ENCODE measurements at regions not wholly inside any gene's neighbourhood (a gene's known extent, or its start where the extent isn't known, plus 50 kb on each side); places are given as distances from the start of the nearest gene placed in this dataset.

DNA sequence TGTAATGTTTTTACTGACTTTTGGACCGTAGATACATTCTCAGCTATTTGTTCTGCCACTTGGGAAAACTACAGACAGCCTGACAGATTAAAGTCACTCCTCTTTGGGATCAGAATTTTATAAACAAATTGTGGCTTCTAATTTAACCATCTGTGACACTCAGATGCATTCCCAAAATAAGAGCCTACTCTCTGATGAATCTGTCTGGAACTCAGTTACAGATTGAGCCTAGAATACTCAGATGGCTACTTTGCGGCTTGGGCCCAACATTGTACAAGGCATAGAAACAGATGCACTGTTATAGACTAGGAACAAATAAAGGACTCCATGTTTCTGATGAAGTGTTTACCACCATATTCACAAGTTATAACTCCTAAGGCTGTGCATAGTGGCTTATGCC lies 291.0 kb upstream of the SLITRK6 start:
- intact Hi-C loops (cut with micrococcal nuclease): no loop called here
- no peaks in the 10 kb centered on the region for H3K27me3 ChIP-seq (ENCODE audit: insufficient read depth, low read length)
- H3K79me2 ChIP-seq (ENCODE audit: insufficient read depth, low read length): no peaks in the 10 kb centered on the region
- H3K9me3 ChIP-seq (ENCODE audit: control insufficient read depth in 1 of 2, insufficient read depth in 1 of 2, low read depth in 1 of 2, low read length in 2 of 2): peaks cover 0 to 3% of the 10 kb centered on the region in 2 experiments; a peak in 1 of 4 replicates
- H3K9ac ChIP-seq (ENCODE audit: low read length): no peak overlapping the region
- no peak overlapping the region for H3K4me3 ChIP-seq (replicated peaks in 1 of 2; ENCODE audit: low read depth in 1 of 2, low read length in 2 of 2)
- no peak for DNase-seq (ENCODE audit: low read depth, low spot score)
- no peak overlapping the region for H2AFZ ChIP-seq (ENCODE audit: low read depth, low read length, poor library complexity, severe bottlenecking)
- ATAC-seq: no peak
- no peaks in the 10 kb centered on the region for H3K36me3 ChIP-seq (ENCODE audit: control insufficient read depth in 1 of 2, insufficient read depth in 2 of 2, low read length in 2 of 2)
- no peak for TF ChIP-seq ZBTB33 (IDR thresholded peaks at IDR 0.05; ENCODE audit: extremely low read depth, insufficient replicate concordance, low read length)
- no peak for TF ChIP-seq CEBPB (IDR thresholded peaks at IDR 0.05; ENCODE audit: low read depth)
- no peak for TF ChIP-seq ZNF274 (IDR thresholded peaks at IDR 0.05; ENCODE audit: low read depth, low read length)
- no peak for TF ChIP-seq EGR1 (IDR thresholded peaks at IDR 0.05; ENCODE audit: low read depth)
- H3K4me1 ChIP-seq (ENCODE audit: control insufficient read depth in 1 of 2, insufficient read depth in 2 of 2, low read length in 2 of 2): no peaks in the 10 kb centered on the region
- RAD21 ChIA-PET (ENCODE audit: low non-redundant PET in 1 of 2, low total read pairs in 2 of 2, uncharacterized antibody in 2 of 2, unreplicated experiment in 2 of 2): no interaction called here
- H4K20me1 ChIP-seq (ENCODE audit: insufficient read depth): no peaks in the 10 kb centered on the region
- H3K9me2 ChIP-seq (ENCODE audit: insufficient read depth): no peaks in the 10 kb centered on the region
- H3K4me2 ChIP-seq (ENCODE audit: low read length): no peak overlapping the region
- H3K27ac ChIP-seq (ENCODE audit: low read depth, low read length): no peak overlapping the region
- CTCF ChIA-PET: no interaction called here
- no TSS peak for BruUV-seq (replicated peaks)
- POLR2A ChIA-PET: no interaction called here

DNA sequence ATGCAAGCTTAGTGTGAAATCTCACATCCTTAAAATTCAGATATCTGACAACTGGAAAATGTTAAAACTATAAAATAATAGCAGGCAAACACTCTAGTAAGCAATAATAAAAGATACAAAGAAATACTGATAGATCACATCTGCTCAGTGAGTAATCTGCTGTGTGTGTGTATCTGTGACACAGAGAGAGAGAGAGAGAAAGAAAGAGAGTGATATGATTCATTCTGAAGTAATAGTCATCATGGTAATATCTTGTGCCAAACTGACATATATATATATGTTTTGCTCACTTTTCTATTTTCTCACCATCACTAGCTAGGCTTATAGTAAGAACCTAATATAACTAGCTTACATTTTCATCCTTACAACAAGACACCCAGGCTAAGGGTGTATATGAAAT lies 288.0 kb upstream of the SLITRK6 start:
- H3K27me3 ChIP-seq (ENCODE audit: insufficient read depth, low read length): no peaks in the 10 kb centered on the region
- H3K36me3 ChIP-seq (ENCODE audit: control insufficient read depth in 1 of 2, insufficient read depth in 2 of 2, low read length in 2 of 2): no peaks in the 10 kb centered on the region
- H3K9ac ChIP-seq (ENCODE audit: low read length): no peak overlapping the region
- ChIA-PET CTCF (no interaction called here), RAD21 (ENCODE audit: low non-redundant PET in 1 of 2, low total read pairs in 2 of 2, uncharacterized antibody in 2 of 2, unreplicated experiment in 2 of 2) (no interaction called here), POLR2A (no interaction called here)
- no TSS peak for BruUV-seq (replicated peaks)
- no peak overlapping the region for H3K4me2 ChIP-seq (ENCODE audit: low read length)
- no peak overlapping the region for H3K4me3 ChIP-seq (replicated peaks in 1 of 2; ENCODE audit: low read depth in 1 of 2, low read length in 2 of 2)
- no peaks in the 10 kb centered on the region for H3K4me1 ChIP-seq (ENCODE audit: control insufficient read depth in 1 of 2, insufficient read depth in 2 of 2, low read length in 2 of 2)
- intact Hi-C loops (cut with micrococcal nuclease): loop anchor here (5.0 kb wide), 1 partner anchor 1185 kb away; no protein-coding TSS in a partner anchor
- H3K79me2 ChIP-seq (ENCODE audit: insufficient read depth, low read length): no peaks in the 10 kb centered on the region
- no peak overlapping the region for H2AFZ ChIP-seq (ENCODE audit: low read depth, low read length, poor library complexity, severe bottlenecking)
- DNase-seq (ENCODE audit: low read depth, low spot score) (no peak), ATAC-seq (no peak)
- H3K9me3 ChIP-seq (ENCODE audit: control insufficient read depth in 1 of 2, insufficient read depth in 1 of 2, low read depth in 1 of 2, low read length in 2 of 2): peaks cover 0 to 3% of the 10 kb centered on the region in 2 experiments; a peak in 1 of 4 replicates
- TF ChIP-seq ZBTB33 (IDR thresholded peaks at IDR 0.05; ENCODE audit: extremely low read depth, insufficient replicate concordance, low read length): no peak
- no peak for TF ChIP-seq RAD21 (IDR thresholded peaks at IDR 0.05; ENCODE audit: low read depth)
- TF ChIP-seq ZFX (IDR thresholded peaks at IDR 0.05): no peak
- TF ChIP-seq EGR1 (IDR thresholded peaks at IDR 0.05; ENCODE audit: low read depth): no peak
- no peak for TF ChIP-seq CBX3 (IDR thresholded peaks at IDR 0.05; ENCODE audit: low read depth)
- no peak for TF ChIP-seq JUND (IDR thresholded peaks at IDR 0.05)
- TF ChIP-seq ZNF274 (IDR thresholded peaks at IDR 0.05; ENCODE audit: low read depth, low read length): no peak
- no peak for TF ChIP-seq EZH2 (IDR thresholded peaks at IDR 0.05)
- TF ChIP-seq FOSL1 (IDR thresholded peaks at IDR 0.05; ENCODE audit: low read depth): no peak
- no peak for TF ChIP-seq SIN3A (IDR thresholded peaks at IDR 0.05; ENCODE audit: low read depth)
- H3K27ac ChIP-seq (ENCODE audit: low read depth, low read length): no peak overlapping the region
- no peaks in the 10 kb centered on the region for H3K9me2 ChIP-seq (ENCODE audit: insufficient read depth)
- no peaks in the 10 kb centered on the region for H4K20me1 ChIP-seq (ENCODE audit: insufficient read depth)

All from HCT116 (cell line).